Esophagus (tissue), 2 donors: ENCODE measurements at regions not wholly inside any gene's neighbourhood (a gene's known extent, or its start where the extent isn't known, plus 50 kb on each side); places are given as distances from the start of the nearest gene placed in this dataset.
"Not testable (repeated sequence)": the region's sequence is repeated elsewhere in the genome, so short reads cannot be mapped to it uniquely, and the experiment has no call there.

Source experiments
- H3K27ac ChIP-seq, 2 donors: one replicate each; pipeline ENCODE4 v1.5.1; 2013; ENCODE audit warnings: low read depth in 2 of 2, mild to moderate bottlenecking in 2 of 2, inconsistent platforms in 1 of 2, low read length in 1 of 2, moderate library complexity in 1 of 2
- H3K27me3 ChIP-seq, 2 donors: one replicate each; pipeline ENCODE4 v1.6.1; 2013; ENCODE audit warnings: low read length in 2 of 2, control low read depth in 1 of 2, mild to moderate bottlenecking in 1 of 2; ENCODE audit not compliant: insufficient read depth in 2 of 2, control insufficient read depth in 1 of 2
- H3K36me3 ChIP-seq, 2 donors: one replicate each; pipeline ENCODE4 v1.6.1; 2013; ENCODE audit warnings: low read length in 1 of 2; ENCODE audit not compliant: control insufficient read depth in 2 of 2, insufficient read depth in 2 of 2
- H3K4me1 ChIP-seq, 2 donors: one replicate each; pipeline ENCODE4 v1.6.1; 2013; ENCODE audit warnings: low read length in 1 of 2; ENCODE audit not compliant: control insufficient read depth in 2 of 2, insufficient read depth in 2 of 2
- H3K4me3 ChIP-seq, 2 donors: one replicate each; pipeline ENCODE4 v1.5.1; 2013; ENCODE audit warnings: low read length in 2 of 2, mild to moderate bottlenecking in 2 of 2, low read depth in 1 of 2, moderate library complexity in 1 of 2
- H3K9me3 ChIP-seq, 2 donors: one replicate each; pipeline ENCODE4 v1.6.1; 2013; ENCODE audit warnings: mild to moderate bottlenecking in 2 of 2, low read depth in 1 of 2, low read length in 1 of 2, moderate library complexity in 1 of 2; ENCODE audit not compliant: control insufficient read depth in 2 of 2, insufficient read depth in 1 of 2
- WGBS, 2 donors: extraction: QIAGEN DNeasy Blood & Tissue Kit; methylation state at CpG; one replicate each; pipeline ENCODE4 v1.1.7; 2013; 5-methylcytosine and 5-hydroxymethylcytosine counted together
- donor health status: healthy with polysubstance abuse.
- donor health status: Bipolar disorder and iron deficiency.

- Histone ChIP-seq H3K36me3 (no peaks in the 10 kb centered on the region), H3K27me3 (no peaks in the 10 kb centered on the region), H3K27ac (no peak overlapping the region), H3K4me3 (no peak overlapping the region), H3K9me3 (no peaks in the 10 kb centered on the region), H3K4me1 (no peaks in the 10 kb centered on the region)
- WGBS, 2 donors, result 52 to 72% methylated on average over 5 of the region's 5 CpGs
Measured at GRCh38 chr22:48303369-48303725, 1524.3 kb downstream of the BRD1 start.

GRCh38 chr22:48302657-48303368, 1524.9 kb downstream of the BRD1 start:
- 77 to 79% methylated on average over 20 of the region's 20 CpGs for WGBS, 2 donors
- Histone ChIP-seq H3K4me3 (no peak overlapping the region), H3K27ac (no peak overlapping the region), H3K27me3 (no peaks in the 10 kb centered on the region), H3K4me1 (no peaks in the 10 kb centered on the region), H3K36me3 (no peaks in the 10 kb centered on the region), H3K9me3 (no peaks in the 10 kb centered on the region)

- 75 to 77% methylated on average over 8 of the region's 8 CpGs for WGBS, 2 donors
- H3K27ac ChIP-seq, result no peak overlapping the region
- H3K36me3 ChIP-seq, result no peaks in the 10 kb centered on the region
- H3K9me3 ChIP-seq, result no peaks in the 10 kb centered on the region
- H3K4me1 ChIP-seq, result no peaks in the 10 kb centered on the region
- no peaks in the 10 kb centered on the region for H3K27me3 ChIP-seq
- H3K4me3 ChIP-seq, result no peak overlapping the region
Measured at GRCh38 chr22:48301908-48302307, 1525.8 kb downstream of the BRD1 start.

GRCh38 chr22:48301421-48301820, 1526.3 kb downstream of the BRD1 start:
- Histone ChIP-seq H3K27me3 (no peaks in the 10 kb centered on the region), H3K4me3 (no peak overlapping the region), H3K36me3 (no peaks in the 10 kb centered on the region), H3K27ac (no peak overlapping the region), H3K9me3 (no peaks in the 10 kb centered on the region), H3K4me1 (no peaks in the 10 kb centered on the region)
- 48 to 54% methylated on average over 11 of the region's 11 CpGs for WGBS, 2 donors

- Histone ChIP-seq H3K27me3 (no peaks in the 10 kb centered on the region), H3K36me3 (no peaks in the 10 kb centered on the region), H3K9me3 (no peaks in the 10 kb centered on the region), H3K4me3 (no peak overlapping the region), H3K27ac (no peak overlapping the region), H3K4me1 (no peaks in the 10 kb centered on the region)
- 84 to 86% methylated on average over 11 of the region's 11 CpGs for WGBS, 2 donors
Measured at GRCh38 chr22:48300877-48301276, 1526.8 kb downstream of the BRD1 start.

GRCh38 chr22:48299801-48300200, 1527.9 kb downstream of the BRD1 start:
- Histone ChIP-seq H3K4me1 (no peaks in the 10 kb centered on the region), H3K4me3 (no peak overlapping the region), H3K27me3 (no peaks in the 10 kb centered on the region), H3K27ac (no peak overlapping the region), H3K36me3 (no peaks in the 10 kb centered on the region), H3K9me3 (no peaks in the 10 kb centered on the region)
- 83 to 90% methylated on average over 18 of the region's 18 CpGs for WGBS, 2 donors

- H3K4me1 ChIP-seq, result no peaks in the 10 kb centered on the region
- H3K27me3 ChIP-seq, result no peaks in the 10 kb centered on the region
- WGBS, 2 donors, result 75 to 84% methylated on average over 8 of the region's 8 CpGs
- no peaks in the 10 kb centered on the region for H3K9me3 ChIP-seq
- H3K36me3 ChIP-seq, result no peaks in the 10 kb centered on the region
- H3K4me3 ChIP-seq, result no peak overlapping the region
- no peak overlapping the region for H3K27ac ChIP-seq
Measured at GRCh38 chr22:48299124-48299523, 1528.5 kb downstream of the BRD1 start.

GRCh38 chr22:48297296-48297695, 1530.4 kb downstream of the BRD1 start:
- WGBS, 2 donors, result 59 to 66% methylated on average over 7 of the region's 7 CpGs

GRCh38 chr22:48289954-48290353, 1527.5 kb downstream of the TBC1D22A start:
- 45 to 47% methylated on average over 2 of the region's 2 CpGs for WGBS, 2 donors
- not testable (repeated sequence) for H3K4me1 ChIP-seq

More at GRCh38 chr22:48297296-48297695, 1530.4 kb downstream of the BRD1 start:
- H3K4me3 ChIP-seq, result no peak overlapping the region
- H3K4me1 ChIP-seq, result no peaks in the 10 kb centered on the region
- no peaks in the 10 kb centered on the region for H3K27me3 ChIP-seq
- no peak overlapping the region for H3K27ac ChIP-seq
- H3K9me3 ChIP-seq, result no peaks in the 10 kb centered on the region
- no peaks in the 10 kb centered on the region for H3K36me3 ChIP-seq

GRCh38 chr22:48288376-48288940, 1526.0 kb downstream of the TBC1D22A start:
- Histone ChIP-seq H3K27me3 (no peaks in the 10 kb centered on the region), H3K4me1 (no peaks in the 10 kb centered on the region), H3K27ac (no peak overlapping the region), H3K9me3 (peaks cover 0 to 2% of the 10 kb centered on the region in 2 donors), H3K4me3 (no peak overlapping the region), H3K36me3 (no peaks in the 10 kb centered on the region)
- WGBS, 2 donors, result 48 to 59% methylated on average over 3 of the region's 3 CpGs

More at GRCh38 chr22:48289954-48290353, 1527.5 kb downstream of the TBC1D22A start:
- not testable (repeated sequence) for H3K36me3 ChIP-seq, H3K4me3 ChIP-seq, H3K27ac ChIP-seq, H3K27me3 ChIP-seq, H3K9me3 ChIP-seq
